HG02763 (cell line): ENCODE measurements at regions not wholly inside any gene's neighbourhood (a gene's known extent, or its start where the extent isn't known, plus 50 kb on each side); places are given as distances from the start of the nearest gene placed in this dataset.

ENCODE experiments used
- ATAC-seq: cut with Tn5 transposase; IDR thresholded peaks from one replicate; pipeline ENCODE4 v1.9.1; 2021; ENCODE audit warnings: mild to moderate bottlenecking, moderate library complexity; ENCODE audit not compliant: unreplicated experiment

DNA sequence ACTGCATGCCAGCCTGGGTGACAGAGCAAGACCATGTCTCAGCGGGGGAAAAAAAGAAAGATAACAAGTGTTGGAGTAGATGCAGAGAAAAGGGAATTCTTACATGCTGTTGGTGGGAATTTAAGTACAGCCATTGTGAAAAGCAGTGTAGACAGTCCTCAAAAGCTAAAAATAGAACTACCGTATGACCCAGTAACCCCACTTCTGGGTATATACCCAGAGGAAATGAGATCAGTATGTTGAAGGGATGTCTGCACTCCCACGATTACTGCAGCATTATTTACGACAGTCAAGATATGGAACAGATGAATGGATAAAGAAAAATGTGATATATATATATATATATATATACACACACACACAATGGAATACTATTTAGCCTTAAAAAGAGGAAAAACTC is 225.3 kb upstream of the SLC24A2 start:
- ATAC-seq: no peak

DNA sequence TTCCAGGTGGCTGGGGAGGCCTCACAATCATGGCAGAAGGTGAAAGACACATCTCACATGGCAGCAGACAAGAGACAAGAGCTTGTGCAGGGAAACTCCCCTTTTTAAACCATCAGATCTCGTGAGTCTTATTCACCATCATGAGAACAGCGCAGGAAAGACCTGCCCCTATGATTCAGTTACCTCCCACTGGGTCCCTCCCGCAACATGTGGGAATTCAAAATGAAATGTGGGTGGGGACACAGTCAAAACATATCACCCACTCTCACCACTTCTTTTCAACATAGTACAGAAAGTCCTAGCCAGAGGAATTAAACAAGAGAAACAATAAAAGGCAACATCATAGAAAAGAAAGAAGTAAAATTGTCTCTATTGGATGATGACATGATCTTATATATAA is 223.4 kb upstream of the SLC24A2 start:
- ATAC-seq: no peak

DNA sequence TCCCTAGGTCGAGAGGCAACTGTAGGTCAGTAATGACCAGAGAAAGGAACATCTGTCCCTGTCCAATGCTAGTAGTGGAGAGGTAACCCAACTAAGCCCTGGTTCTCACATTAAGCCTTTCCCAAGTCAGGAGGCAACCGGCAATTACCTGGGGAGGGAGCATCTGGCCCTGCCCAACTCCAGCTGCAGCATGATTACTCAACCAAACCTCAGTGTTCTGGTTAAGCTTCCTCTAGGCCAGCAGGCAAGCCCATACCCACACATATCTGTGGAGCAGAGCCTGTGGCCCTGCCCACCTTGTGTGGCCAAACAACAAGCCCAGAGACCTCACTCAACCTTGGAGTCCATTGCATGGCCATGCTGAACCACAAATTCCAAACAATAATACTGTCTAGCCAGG is 220.8 kb upstream of the SLC24A2 start:
- no peak for ATAC-seq

DNA sequence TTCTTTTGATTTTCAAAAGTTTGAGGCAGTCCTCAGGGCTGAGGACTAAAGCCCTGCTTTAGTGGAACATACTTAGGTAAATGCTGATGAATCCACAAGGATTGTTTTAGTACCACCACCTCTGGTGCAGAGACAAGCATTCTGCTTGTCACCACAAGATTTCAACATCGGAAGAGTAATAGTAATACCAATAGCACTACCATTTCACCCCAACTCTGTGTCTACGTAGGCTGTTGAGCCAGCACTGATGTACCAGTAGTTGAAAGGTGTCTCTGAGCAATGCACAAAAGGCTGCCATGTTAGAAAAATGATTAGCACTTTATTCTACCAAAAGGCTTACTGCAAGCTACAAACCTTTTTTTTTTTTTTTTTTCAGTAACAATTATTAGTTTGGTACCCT is 213.2 kb upstream of the SLC24A2 start:
- ATAC-seq: no peak

DNA sequence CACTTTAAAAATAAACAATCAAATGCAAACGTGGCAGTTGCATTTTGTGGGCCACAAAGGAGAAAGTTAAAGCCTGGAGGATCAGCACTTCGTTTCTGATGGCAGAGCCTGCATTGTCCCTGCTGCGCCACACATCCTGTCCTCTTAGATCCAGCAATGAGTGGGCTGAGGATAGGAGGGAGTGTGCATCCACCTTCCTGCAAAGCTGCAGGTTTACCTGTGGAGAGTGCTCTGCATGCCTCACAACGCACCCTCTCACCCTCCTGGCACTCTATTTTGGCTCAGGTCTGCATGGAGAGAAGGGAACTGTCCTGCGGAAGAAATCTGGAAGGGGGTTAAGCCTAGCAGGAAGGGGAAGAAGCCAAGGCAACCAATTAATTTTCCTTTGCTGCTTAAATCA is 212.2 kb upstream of the SLC24A2 start:
- no peak for ATAC-seq

DNA sequence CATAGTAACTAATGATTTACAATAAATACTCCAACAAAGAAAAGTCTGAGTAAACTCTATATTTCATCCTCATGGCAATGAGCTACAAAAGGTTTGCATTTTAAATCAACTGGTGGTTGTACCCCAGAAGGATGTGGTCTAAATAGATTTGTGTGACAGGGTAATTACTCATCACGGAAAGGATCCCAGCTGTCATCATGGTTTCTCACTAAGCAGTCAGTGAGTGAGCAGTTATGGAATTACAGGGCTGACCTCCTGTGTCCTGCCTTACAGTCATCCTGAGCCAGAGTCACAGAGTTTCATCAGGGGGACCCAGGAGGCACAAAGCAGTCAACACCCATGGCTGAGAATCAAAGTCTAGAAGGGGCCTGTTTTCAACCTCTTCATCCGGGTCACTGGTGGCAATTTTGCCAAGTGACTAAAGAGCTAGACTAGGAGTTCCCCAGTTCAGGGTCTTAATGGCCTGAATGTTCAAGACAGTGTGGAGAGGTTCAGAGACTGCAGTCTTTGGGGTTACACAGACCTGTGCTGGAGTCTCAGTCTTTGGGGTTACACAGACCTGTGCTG is 210.7 kb upstream of the SLC24A2 start:
- ATAC-seq: peak; percentile 88

DNA sequence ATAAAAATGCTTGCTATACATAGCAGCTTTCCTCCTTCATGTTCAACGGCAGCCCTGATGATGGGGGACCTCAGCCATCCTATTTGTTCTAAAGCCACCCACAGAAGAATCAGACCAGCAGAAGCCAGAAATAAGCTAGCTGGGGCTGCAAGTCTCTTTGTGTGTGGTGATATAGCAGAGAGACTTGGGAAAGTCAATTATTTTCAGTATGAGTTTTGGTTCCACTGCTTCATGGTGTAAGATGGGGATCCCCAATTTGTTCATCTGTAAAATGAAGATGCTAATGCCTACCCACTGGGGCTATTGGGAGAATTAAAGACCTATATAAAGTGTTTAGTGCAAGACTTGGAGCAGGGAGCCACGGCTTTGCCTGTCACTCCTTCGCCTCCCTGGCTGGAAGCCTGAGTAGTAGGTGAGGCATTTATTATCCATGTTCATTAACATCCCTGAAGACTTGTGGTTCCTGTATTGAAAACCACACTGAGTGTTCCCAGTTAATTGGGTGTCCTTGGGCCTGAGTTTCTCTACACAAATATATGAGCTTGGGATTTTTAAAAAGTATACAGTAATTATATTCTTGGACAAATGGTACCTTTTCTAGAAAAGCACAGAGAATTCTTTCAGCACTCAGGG is 210.1 kb upstream of the SLC24A2 start:
- peak; percentile 29 for ATAC-seq

DNA sequence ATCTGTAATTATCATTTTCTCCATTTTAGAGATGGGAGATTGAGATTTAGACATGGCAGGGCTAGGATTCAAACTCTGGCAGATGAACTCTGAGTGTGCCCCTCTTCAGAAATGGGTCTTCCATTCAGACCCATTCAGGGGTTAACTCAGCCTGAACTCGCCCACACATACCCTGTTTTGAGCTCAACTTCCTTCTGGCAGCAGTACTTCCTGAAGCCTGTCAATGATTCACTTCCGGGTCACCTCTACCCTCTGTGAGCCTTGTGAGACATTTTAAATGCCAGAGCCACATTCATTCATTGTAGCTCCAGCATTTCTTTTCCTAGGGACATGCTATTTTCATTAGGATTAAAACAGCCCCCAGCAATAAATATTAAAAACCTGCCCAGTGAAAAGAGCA is 209.3 kb upstream of the SLC24A2 start:
- ATAC-seq: no peak

DNA sequence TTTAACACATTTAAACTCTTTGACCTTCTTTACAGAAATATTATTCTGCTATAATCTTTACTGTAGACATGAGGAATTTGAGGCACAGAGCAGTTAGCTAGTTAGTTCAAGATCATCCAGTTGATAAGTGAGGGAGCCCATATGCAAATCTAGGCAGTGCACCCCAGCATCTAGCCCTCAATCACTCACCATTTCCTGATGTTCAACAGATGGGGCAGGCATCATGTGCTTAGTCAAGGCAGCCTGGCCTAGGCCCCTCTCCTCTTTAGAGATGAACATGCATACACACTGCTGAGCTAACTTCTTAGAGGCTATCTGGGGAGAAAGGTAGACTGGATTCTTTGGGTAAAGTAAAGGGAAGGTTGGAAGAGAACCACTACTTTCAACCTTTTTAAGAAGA is 206.8 kb upstream of the SLC24A2 start:
- ATAC-seq: no peak

DNA sequence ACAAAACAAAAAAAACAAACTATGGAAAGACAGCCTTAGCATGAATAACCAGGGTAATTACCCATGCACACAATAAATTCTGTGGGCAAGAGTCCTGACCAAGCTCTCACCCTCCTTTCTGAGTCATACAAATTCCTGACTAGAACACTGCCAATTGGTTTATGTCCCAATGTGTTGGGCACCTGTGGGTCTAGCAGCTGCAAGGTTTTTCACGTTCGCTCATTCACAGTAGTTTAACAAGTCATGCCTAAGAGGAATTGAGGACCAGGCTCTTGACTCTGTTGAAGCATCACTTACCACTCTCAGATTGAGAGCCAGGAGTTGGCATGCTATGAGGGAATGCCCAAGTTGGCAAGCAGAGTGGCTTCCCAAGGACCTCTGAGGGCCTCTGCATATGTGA is 205.5 kb upstream of the SLC24A2 start:
- ATAC-seq: no peak

DNA sequence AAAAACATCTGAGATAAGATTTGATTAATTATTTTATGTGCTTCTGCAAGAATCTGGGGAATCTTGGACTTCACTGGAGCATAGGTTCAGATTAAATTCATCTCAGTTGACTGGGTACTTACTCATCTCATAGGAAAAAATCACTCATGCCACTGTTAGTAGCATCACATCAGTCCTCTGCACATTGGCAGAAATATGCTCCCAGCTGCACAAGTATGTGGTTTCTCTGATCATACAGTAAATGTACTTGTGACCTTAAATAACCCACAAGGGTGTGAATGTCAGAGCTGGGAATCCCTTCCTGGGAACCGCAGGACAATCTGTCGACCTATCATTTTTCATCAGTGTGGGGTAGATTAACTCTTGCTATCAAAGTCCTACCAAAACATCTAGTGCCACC is 203.7 kb upstream of the SLC24A2 start:
- no peak for ATAC-seq

DNA sequence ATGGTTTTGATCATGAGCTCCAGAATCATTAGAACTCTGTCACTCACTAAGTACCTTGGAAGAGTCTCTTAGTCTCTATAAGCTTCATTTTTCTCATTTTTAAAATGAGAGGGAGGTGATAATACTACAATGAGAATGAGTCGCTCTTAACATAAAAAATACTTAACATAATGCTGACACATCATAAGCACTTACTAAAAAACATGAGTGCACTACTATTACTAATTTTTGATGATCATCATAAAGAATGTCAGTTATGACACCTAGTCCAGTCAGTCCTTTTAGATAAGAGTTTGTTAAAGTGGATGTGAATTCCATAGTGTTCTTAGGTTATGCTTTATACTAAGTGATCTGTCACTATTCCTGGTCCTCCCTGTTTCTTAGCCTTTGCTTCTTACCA is 200.4 kb upstream of the SLC24A2 start:
- ATAC-seq: no peak

DNA sequence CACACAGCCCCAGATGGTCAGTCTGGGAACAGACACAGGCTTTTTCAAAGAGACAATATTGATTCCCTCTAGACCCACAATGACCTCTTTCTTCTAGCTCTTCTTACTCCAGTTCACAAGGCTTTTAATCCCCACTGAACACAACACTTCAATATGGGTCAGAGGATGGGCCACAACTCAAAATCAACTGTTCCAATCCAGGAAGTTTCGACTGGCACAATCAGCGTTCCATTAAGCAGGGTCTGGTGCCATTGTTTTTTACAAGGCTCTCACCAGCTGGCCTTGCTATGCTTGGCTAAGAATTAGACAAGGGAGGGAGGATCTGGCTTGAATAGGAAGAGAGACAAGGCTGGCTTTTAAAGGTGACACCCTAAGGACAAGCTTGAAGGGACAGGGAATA is 199.4 kb upstream of the SLC24A2 start:
- no peak for ATAC-seq

DNA sequence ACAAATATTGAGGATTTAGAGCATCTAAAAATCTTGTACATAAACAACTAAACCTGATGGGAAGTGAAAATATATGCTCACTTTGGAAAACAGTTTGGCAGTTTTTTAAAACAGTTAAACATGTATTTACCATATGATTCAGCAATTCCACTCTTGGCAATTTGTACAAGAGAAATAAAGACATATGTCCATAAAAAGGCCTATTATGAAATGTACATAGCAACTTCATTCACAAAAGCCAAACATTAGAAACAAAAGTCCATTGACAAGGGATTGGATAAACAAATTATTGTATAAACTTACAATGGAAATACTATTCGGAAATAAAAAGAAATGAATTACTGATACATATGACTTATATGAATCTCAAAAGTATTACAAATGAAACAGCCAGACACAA is 196.2 kb upstream of the SLC24A2 start:
- no peak for ATAC-seq

DNA sequence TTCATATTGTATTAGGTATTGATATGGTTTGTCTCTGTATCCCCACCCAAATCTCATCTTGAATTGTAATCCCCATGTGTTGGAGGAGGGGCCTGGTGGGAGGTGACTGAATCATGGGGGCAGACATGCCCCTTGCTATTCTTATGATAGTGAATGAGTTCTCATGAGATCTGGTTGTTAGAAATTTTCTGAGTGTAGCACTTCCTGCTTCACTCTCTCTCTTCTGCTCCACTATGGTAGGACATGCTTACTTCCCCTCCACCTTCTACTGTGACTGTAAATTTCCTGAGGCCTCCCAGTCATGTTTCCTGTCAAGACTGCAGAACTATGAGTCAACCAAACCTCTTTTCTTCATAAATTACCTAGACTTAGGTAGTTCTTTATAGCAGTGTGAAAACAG is 187.4 kb upstream of the SLC24A2 start:
- ATAC-seq: no peak

DNA sequence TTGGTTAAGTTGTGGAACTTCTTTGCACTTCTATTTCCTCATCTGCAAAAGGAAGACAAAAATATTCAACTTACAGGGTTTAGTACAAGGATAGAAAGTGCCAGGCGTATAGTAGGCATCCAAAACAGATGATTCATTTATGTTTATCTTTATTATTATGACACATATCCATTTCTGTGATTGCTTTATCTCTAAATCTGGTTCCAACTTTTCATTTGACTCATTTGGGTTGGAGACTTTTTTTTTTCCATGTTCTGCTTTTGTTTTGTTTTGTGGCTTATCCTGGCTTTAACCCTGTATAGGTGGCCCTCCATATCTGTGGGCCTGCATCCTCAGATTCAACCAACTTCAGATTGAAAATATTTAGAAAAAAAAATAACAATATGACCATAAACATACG is 186.7 kb upstream of the SLC24A2 start:
- ATAC-seq: no peak

DNA sequence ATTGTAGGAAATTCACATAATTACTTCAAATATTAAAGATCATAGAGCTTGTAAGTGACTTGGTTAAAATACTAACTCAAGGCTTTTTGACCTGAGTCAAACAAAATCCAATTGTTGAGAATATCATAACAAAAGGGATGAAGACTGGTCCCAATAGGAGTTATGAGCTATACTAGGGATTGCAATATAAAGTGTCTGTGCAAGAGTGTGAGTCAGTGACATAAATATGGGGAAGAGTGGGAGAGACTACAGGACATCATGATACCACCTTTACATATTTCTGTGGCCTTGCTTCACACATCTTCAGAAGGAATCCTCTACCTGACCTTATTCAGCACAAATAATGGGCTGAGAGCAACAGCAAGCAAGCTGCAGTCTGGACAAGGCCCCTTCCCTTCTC is 180.9 kb upstream of the SLC24A2 start:
- no peak for ATAC-seq

DNA sequence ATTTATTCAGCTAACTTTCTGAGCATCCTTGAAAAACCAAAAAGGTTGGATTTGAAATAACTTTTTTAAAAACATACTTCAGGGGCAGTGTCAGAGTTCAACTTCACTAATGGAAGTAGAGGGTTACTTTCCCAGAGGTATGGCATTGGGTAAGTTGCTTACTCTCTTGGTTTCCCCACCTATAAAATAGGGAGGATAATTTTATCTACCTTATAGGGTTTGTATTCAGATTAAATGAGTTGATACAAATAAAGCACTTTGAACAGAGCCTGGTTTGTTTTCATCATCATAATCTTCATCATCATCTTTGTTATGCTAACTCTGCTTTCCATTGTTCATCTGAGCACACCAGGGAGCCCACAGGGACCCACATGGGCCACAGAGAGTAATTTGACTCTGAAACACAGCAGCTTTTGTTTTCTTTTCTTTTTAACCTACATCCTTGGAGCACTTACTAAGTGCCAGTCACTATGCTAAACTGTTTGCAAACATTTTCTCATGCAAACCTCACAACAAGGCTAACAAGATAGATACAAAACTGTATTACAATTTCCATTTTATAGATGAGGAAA is 179.1 kb upstream of the SLC24A2 start:
- ATAC-seq: no peak

DNA sequence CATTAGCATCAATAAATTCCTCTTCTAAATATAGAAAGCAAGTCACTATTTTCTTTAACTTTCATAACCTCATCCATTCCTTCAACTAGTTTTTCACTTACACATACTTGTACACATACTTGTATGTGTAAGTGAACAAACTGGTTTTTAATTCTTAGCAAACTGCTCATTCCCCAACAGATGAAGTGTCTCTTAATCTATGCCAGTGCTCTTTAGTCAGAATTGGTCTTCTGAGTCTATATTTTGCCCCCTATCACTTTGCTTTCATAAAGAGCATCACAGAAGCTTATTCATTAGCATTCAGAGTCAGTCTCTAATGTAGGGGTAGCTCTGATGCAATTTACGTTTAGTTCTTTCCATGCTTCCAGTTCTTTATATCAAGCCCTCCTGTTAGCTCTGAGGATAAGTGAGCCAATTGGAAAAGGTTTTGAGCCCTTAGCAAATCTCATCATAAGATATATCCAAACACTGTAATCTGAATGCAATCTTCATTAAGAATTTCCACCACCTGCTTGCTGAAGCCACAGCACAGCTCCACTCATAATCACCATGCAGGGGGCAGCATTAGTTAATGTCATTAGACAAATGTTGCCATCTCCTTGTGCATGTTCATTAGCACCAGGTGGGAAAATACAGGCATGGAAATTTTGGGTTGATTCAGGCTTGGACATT is 178.5 kb upstream of the SLC24A2 start:
- ATAC-seq: no peak

DNA sequence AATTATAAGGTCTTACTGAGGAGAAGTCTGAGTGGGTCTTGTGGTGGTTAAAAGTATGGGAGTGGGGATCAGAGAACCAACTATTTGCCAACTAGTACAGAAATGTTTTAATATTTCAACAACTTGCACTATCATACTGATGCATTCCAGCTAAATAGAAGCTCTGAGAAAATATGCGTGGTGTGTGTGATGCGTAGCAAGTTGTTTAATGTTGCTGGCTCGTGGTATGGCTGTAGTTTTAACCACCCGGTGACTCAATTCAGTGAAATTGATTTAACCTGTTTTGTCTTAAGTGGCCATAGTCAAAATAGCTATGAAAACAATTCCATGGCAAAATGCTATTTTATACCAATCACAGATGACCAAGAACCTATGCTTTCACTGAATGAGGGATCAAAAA is 176.5 kb upstream of the SLC24A2 start:
- ATAC-seq: no peak

DNA sequence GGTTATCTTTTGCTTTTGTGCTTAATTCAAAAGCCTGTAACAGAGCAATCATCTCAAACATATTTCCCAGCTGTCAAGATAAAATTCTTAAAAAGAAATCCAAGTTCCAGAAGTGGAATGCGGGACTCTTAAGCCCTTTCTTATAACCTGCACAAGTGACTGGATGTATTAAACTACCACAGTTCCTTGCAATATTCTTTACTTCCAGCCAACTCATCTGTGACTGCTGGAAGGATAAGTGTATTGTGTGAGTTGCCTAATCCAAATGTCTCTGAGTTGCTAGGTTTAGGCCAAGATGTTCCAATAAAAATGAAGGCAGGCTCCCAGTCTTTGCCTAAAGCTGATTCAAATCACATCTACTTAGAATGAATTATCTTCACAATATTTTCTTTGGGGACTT is 159.2 kb upstream of the SLC24A2 start:
- ATAC-seq: no peak

DNA sequence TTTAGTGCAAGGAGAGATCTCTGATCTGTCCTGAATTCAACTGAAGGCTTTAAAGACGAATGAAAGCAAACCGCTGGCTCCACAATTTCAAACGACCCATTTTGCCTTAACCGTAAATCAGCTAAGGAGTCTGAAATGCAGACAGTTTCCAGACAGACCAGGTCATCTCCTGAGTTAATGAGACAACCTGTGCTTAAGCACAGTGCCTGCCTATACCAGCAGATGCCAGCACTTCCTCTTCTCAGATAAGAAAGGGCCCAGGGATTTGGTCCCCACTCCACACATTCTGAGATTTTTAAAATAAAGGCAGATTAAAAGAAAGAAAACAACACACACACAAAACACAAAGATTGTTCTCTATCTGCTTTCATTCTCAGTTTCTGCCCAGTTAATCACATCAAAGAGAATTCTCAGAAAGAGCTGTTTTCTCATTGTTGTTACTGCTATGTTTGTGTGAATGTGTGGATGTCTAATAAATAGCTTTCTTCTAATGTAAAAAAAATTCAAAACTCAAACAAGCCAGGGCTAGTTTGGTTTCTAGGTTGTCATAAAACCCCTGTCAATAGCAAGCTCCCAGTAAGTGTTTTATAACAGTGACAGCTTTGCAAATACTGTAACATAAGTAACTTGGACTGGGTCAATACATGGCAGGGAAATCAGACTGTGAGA is 157.7 kb upstream of the SLC24A2 start:
- ATAC-seq: peak; percentile 47
